NB4 (cell line): ENCODE measurements at regions not wholly inside any gene's neighbourhood (a gene's known extent, or its start where the extent isn't known, plus 50 kb on each side); places are given as distances from the start of the nearest gene placed in this dataset.

Experiments used
- CTCF ChIP-seq: IDR thresholded peaks from one replicate; pipeline ENCODE4 v1.5.1; 2012; ENCODE audit warnings: low read depth, low read length
- MAX ChIP-seq: IDR thresholded peaks from 2 replicates; pipeline ENCODE4 v1.6.1; 2011; ENCODE audit warnings: low read depth, low read length
- POLR2A ChIP-seq: IDR thresholded peaks from 2 replicates; pipeline ENCODE4 v1.6.1; 2011; ENCODE audit warnings: mild to moderate bottlenecking; ENCODE audit not compliant: insufficient read length; ENCODE audit errors: extremely low read depth

- TF ChIP-seq CTCF (no peak), POLR2A (no peak), MAX (no peak)
These were observed 61.6 kb upstream of the BTRC start for GRCh38 chr10:101292194-101293006.
